Naive thymus-derived CD4-positive, alpha-beta T cell (primary cell): ENCODE measurements at regions not wholly inside any gene's neighbourhood (a gene's known extent, or its start where the extent isn't known, plus 50 kb on each side); places are given as distances from the start of the nearest gene placed in this dataset.

Source experiments
- ATAC-seq: fragments of 150-1000 bp; cut with Tn5 transposase; 2 replicates; pipeline ENCODE4 v1.10.0; 2021; ENCODE audit warnings: mild to moderate bottlenecking, moderate library complexity
- CTCF ChIA-PET: fragments of 350-600 bp; sonication (Branson Sonifier 250); formaldehyde crosslinking; loops from one replicate; lab custom pipeline; 2021; ENCODE audit warnings: antibody characterized with exemption; lab: Charles Lee
- POLR2A ChIA-PET: fragments of 350-600 bp; sonication (Branson Sonifier 250); formaldehyde crosslinking; loops from one replicate; lab custom pipeline; 2021; ENCODE audit warnings: antibody characterized with exemption, inconsistent platforms; lab: Charles Lee
- DNase-seq, 9 donors: peaks; one replicate each; pipeline versions ENCODE4 v3.0.0 to v3.0.0-alpha.2; 2020 to 2022; ENCODE audit warnings: mixed read lengths in 1 of 9
- H3K27ac ChIP-seq: one replicate; pipeline ENCODE4 v1.7.0; 2013; ENCODE audit warnings: mild to moderate bottlenecking, low read depth, low read length, moderate library complexity
- H3K27me3 ChIP-seq, 2 donors: one replicate each; pipeline ENCODE4 v1.7.0; 2013; ENCODE audit warnings: low read length in 2 of 2, mild to moderate bottlenecking in 2 of 2, moderate library complexity in 2 of 2; ENCODE audit not compliant: control insufficient read depth in 2 of 2, insufficient read depth in 2 of 2
- H3K36me3 ChIP-seq, 3 experiments: 1 replicate in 2 of 3; 2 replicates in 1 of 3; pipeline ENCODE4 v1.7.0; 2013; ENCODE audit warnings: low read length in 3 of 3, mild to moderate bottlenecking in 3 of 3, moderate library complexity in 1 of 3; ENCODE audit not compliant: insufficient read depth in 3 of 3, control insufficient read depth in 2 of 3
- H3K4me1 ChIP-seq, 2 donors: one replicate each; pipeline ENCODE4 v1.7.0; 2013; ENCODE audit warnings: low read length in 2 of 2, mild to moderate bottlenecking in 2 of 2, moderate library complexity in 1 of 2; ENCODE audit not compliant: control insufficient read depth in 2 of 2, insufficient read depth in 2 of 2
- H3K4me3 ChIP-seq: 2 replicates; pipeline ENCODE4 v1.7.0; 2013; ENCODE audit warnings: mild to moderate bottlenecking, low read length
- H3K9me3 ChIP-seq, 3 experiments: 1 replicate in 2 of 3; 2 replicates in 1 of 3; pipeline ENCODE4 v1.7.0; 2013; ENCODE audit warnings: low read length in 3 of 3; ENCODE audit not compliant: control insufficient read depth in 2 of 3
- H3K27ac Mint-ChIP-seq, 9 donors: one replicate each; pipeline ENCODE4 v1.8.0; 2020 to 2022; ENCODE audit warnings: mixed read lengths in 9 of 9, mild to moderate bottlenecking in 8 of 9, moderate library complexity in 5 of 9, inconsistent platforms in 2 of 9
- H3K27me3 Mint-ChIP-seq, 5 donors: one replicate each; pipeline ENCODE4 v1.8.0; 2021 to 2022; ENCODE audit warnings: mixed read lengths in 5 of 5, mild to moderate bottlenecking in 1 of 5
- H3K36me3 Mint-ChIP-seq, 5 donors: one replicate each; pipeline ENCODE4 v1.8.0; 2020 to 2022; ENCODE audit warnings: mixed read lengths in 5 of 5, mild to moderate bottlenecking in 3 of 5, inconsistent platforms in 1 of 5
- H3K4me1 Mint-ChIP-seq, 7 donors: one replicate each; pipeline ENCODE4 v1.8.0; 2020 to 2022; ENCODE audit warnings: mixed read lengths in 7 of 7, mild to moderate bottlenecking in 3 of 7, inconsistent platforms in 1 of 7
- H3K4me3 Mint-ChIP-seq, 10 donors: one replicate each; pipeline ENCODE4 v1.8.0; 2020 to 2022; ENCODE audit warnings: mild to moderate bottlenecking in 10 of 10, mixed read lengths in 10 of 10, moderate library complexity in 6 of 10, inconsistent platforms in 2 of 10
- H3K9me3 Mint-ChIP-seq, 11 donors: one replicate each; pipeline ENCODE4 v1.8.0; 2020 to 2022; ENCODE audit warnings: mixed read lengths in 11 of 11, mild to moderate bottlenecking in 4 of 11, inconsistent platforms in 1 of 11, moderate library complexity in 1 of 11
- intact Hi-C, 2 donors: fragments of 100-400 bp; cut with micrococcal nuclease; formaldehyde crosslinking; loops; one replicate each; pipeline ENCODE4 v1.15.1; 2023

- Mint-ChIP-seq H3K27ac (no peak overlapping the region), H3K4me3 (peak overlapping the region in 7 of 10 donors; percentile 27 to 70 (median 59)), H3K4me1 (peaks cover 0 to 17% (median 17%) of the 10 kb centered on the region in 7 donors), H3K9me3 (peaks cover 0 to 4% (median 0%) of the 10 kb centered on the region in 11 donors), H3K27me3 (peaks cover 4 to 36% (median 16%) of the 10 kb centered on the region in 5 donors), H3K36me3 (no peaks in the 10 kb centered on the region)
- Histone ChIP-seq H3K4me1 (peaks cover 0 to 10% of the 10 kb centered on the region in 2 donors), H3K36me3 (no peaks in the 10 kb centered on the region), H3K4me3 (no peak overlapping the region), H3K27me3 (no peaks in the 10 kb centered on the region), H3K9me3 (no peaks in the 10 kb centered on the region), H3K27ac (no peak overlapping the region)
- CTCF ChIA-PET, result no interaction called here
- POLR2A ChIA-PET, result no interaction called here
- intact Hi-C loops, result no loop called here
- DNase-seq (no peak), ATAC-seq (no peak)
Observed at GRCh38 chr22:47474895-47475294, 712.4 kb downstream of the TBC1D22A start.

GRCh38 chr22:47474464-47474863 is 712.0 kb downstream of the TBC1D22A start:
- CTCF ChIA-PET, result no interaction called here
- no peaks in the 10 kb centered on the region for H3K36me3 Mint-ChIP-seq

GRCh38 chr22:47472636-47473035 is 710.2 kb downstream of the TBC1D22A start:
- H3K4me1 ChIP-seq, result peaks cover 0 to 10% of the 10 kb centered on the region in 2 donors
- Mint-ChIP-seq H3K27me3 (peaks cover 4 to 19% (median 11%) of the 10 kb centered on the region in 5 donors), H3K4me3 (no peak overlapping the region), H3K9me3 (peaks cover 0 to 7% (median under 1%) of the 10 kb centered on the region in 11 donors), H3K36me3 (peaks cover 0 to under 1% (median 0%) of the 10 kb centered on the region in 5 donors), H3K27ac (no peak overlapping the region), H3K4me1 (peaks cover 0 to 17% (median 17%) of the 10 kb centered on the region in 7 donors)
- H3K27me3 ChIP-seq, result no peaks in the 10 kb centered on the region
- ChIA-PET CTCF (no interaction called here), POLR2A (no interaction called here)
- DNase-seq (no peak), ATAC-seq (no peak)
- no peaks in the 10 kb centered on the region for H3K36me3 ChIP-seq
- intact Hi-C loops, result no loop called here
- H3K4me3 ChIP-seq, result no peak overlapping the region
- no peaks in the 10 kb centered on the region for H3K9me3 ChIP-seq
- no peak overlapping the region for H3K27ac ChIP-seq

More at GRCh38 chr22:47474464-47474863, 712.0 kb downstream of the TBC1D22A start:
- peaks cover 0 to 4% (median 0%) of the 10 kb centered on the region in 11 donors for H3K9me3 Mint-ChIP-seq
- Histone ChIP-seq H3K36me3 (no peaks in the 10 kb centered on the region), H3K4me1 (peaks cover 0 to 10% of the 10 kb centered on the region in 2 donors), H3K27me3 (no peaks in the 10 kb centered on the region), H3K27ac (no peak overlapping the region), H3K9me3 (no peaks in the 10 kb centered on the region), H3K4me3 (peak overlapping the region; percentile 36)
- intact Hi-C loops, result no loop called here
- peaks cover 0 to 17% (median 17%) of the 10 kb centered on the region in 7 donors for H3K4me1 Mint-ChIP-seq
- DNase-seq (no peak), ATAC-seq (no peak)
- POLR2A ChIA-PET, result no interaction called here
- H3K27me3 Mint-ChIP-seq, result peaks cover 4 to 33% (median 15%) of the 10 kb centered on the region in 5 donors
- peak overlapping the region in 9 of 10 donors; percentile 27 to 70 (median 58) for H3K4me3 Mint-ChIP-seq
- H3K27ac Mint-ChIP-seq, result peak overlapping the region in 1 of 9 donors; percentile 7

- Histone ChIP-seq H3K27ac (no peak overlapping the region), H3K36me3 (no peaks in the 10 kb centered on the region), H3K4me1 (peaks cover 0 to 10% of the 10 kb centered on the region in 2 donors), H3K27me3 (no peaks in the 10 kb centered on the region), H3K4me3 (no peak overlapping the region), H3K9me3 (no peaks in the 10 kb centered on the region)
- DNase-seq (no peak), ATAC-seq (no peak)
- H3K27me3 Mint-ChIP-seq, result peaks cover 4 to 29% (median 17%) of the 10 kb centered on the region in 5 donors
- peaks cover 0 to 17% (median 17%) of the 10 kb centered on the region in 7 donors for H3K4me1 Mint-ChIP-seq
- ChIA-PET POLR2A (no interaction called here), CTCF (no interaction called here)
- H3K4me3 Mint-ChIP-seq, result no peak overlapping the region
- peaks cover 2 to 18% (median 10%) of the 10 kb centered on the region in 11 donors for H3K9me3 Mint-ChIP-seq
- intact Hi-C loops, result no loop called here
- peaks cover 0 to 11% (median 2%) of the 10 kb centered on the region in 5 donors for H3K36me3 Mint-ChIP-seq
- no peak overlapping the region for H3K27ac Mint-ChIP-seq
Observed at GRCh38 chr22:47471406-47471805, 709.0 kb downstream of the TBC1D22A start.

GRCh38 chr22:47465809-47466208 is 703.4 kb downstream of the TBC1D22A start:
- ATAC-seq, result no peak
- no peak overlapping the region for H3K4me3 Mint-ChIP-seq
- Histone ChIP-seq H3K4me3 (no peak overlapping the region), H3K36me3 (no peaks in the 10 kb centered on the region), H3K9me3 (no peaks in the 10 kb centered on the region), H3K4me1 (no peaks in the 10 kb centered on the region), H3K27me3 (no peaks in the 10 kb centered on the region), H3K27ac (no peak overlapping the region)
- peaks cover 0 to 39% (median 16%) of the 10 kb centered on the region in 5 donors for H3K27me3 Mint-ChIP-seq
- no peak for DNase-seq
- no peaks in the 10 kb centered on the region for H3K4me1 Mint-ChIP-seq
- ChIA-PET POLR2A (no interaction called here), CTCF (no interaction called here)
- intact Hi-C loops, result no loop called here
- H3K27ac Mint-ChIP-seq, result no peak overlapping the region
- H3K9me3 Mint-ChIP-seq, result peaks cover 3 to 27% (median 12%) of the 10 kb centered on the region in 11 donors
- peaks cover 0 to 13% (median 4%) of the 10 kb centered on the region in 5 donors for H3K36me3 Mint-ChIP-seq

GRCh38 chr22:47465222-47465621 is 702.8 kb downstream of the TBC1D22A start:
- no peaks in the 10 kb centered on the region for H3K4me1 Mint-ChIP-seq
- H3K4me3 Mint-ChIP-seq, result no peak overlapping the region
- no peaks in the 10 kb centered on the region for H3K9me3 ChIP-seq
- H3K36me3 ChIP-seq, result no peaks in the 10 kb centered on the region
- ChIA-PET CTCF (no interaction called here), POLR2A (no interaction called here)
- peaks cover 3 to 27% (median 12%) of the 10 kb centered on the region in 11 donors for H3K9me3 Mint-ChIP-seq
- intact Hi-C loops, result no loop called here
- no peak overlapping the region for H3K27ac Mint-ChIP-seq
- DNase-seq (no peak), ATAC-seq (no peak)
- H3K27me3 ChIP-seq, result no peaks in the 10 kb centered on the region
- peaks cover 0 to 36% (median 13%) of the 10 kb centered on the region in 5 donors for H3K27me3 Mint-ChIP-seq
- no peak overlapping the region for H3K4me3 ChIP-seq
- H3K4me1 ChIP-seq, result no peaks in the 10 kb centered on the region
- no peak overlapping the region for H3K27ac ChIP-seq
- H3K36me3 Mint-ChIP-seq, result peaks cover 0 to 13% (median 4%) of the 10 kb centered on the region in 5 donors

- no peak overlapping the region for H3K4me3 ChIP-seq
- Mint-ChIP-seq H3K9me3 (peaks cover 3 to 22% (median 11%) of the 10 kb centered on the region in 11 donors), H3K36me3 (peaks cover 0 to 13% (median 4%) of the 10 kb centered on the region in 5 donors), H3K27me3 (peaks cover 0 to 37% (median 11%) of the 10 kb centered on the region in 5 donors), H3K4me3 (no peak overlapping the region), H3K4me1 (no peaks in the 10 kb centered on the region), H3K27ac (no peak overlapping the region)
- POLR2A ChIA-PET, result no interaction called here
- no peaks in the 10 kb centered on the region for H3K27me3 ChIP-seq
- H3K27ac ChIP-seq, result no peak overlapping the region
- H3K36me3 ChIP-seq, result no peaks in the 10 kb centered on the region
- H3K9me3 ChIP-seq, result no peaks in the 10 kb centered on the region
- intact Hi-C loops, result no loop called here
- H3K4me1 ChIP-seq, result no peaks in the 10 kb centered on the region
- CTCF ChIA-PET, result no interaction called here
- ATAC-seq (no peak), DNase-seq (no peak)
Observed at GRCh38 chr22:47463220-47463619, 700.8 kb downstream of the TBC1D22A start.
